ENCODE measurements at regions not wholly inside any gene's neighbourhood (a gene's known extent, or its start where the extent isn't known, plus 50 kb on each side); places are given as distances from the start of the nearest gene placed in this dataset.
"Not testable (repeated sequence)": the region's sequence is repeated elsewhere in the genome, so short reads cannot be mapped to it uniquely, and the experiment has no call there.

DNA sequence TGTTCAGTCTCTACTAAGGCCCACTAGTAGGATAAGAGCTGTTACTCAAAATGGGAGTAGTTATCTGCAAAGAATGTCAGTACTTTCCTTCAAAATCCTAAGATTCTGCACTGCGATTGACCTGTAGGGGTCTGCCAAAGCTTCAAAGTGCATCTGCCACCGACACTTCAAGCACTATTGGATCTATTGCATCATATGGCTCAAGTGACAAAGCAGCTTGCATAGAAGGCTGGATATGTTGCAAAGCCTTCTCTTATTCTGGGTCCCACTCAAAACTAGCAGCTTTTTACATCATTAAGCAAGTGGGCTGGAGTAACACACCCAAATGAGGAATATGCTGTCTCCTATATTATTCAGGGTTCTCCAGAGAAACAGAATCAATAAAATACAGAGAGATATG is 115.4 kb upstream of the EMCN start:
- no peak overlapping the region for H3K4me3 ChIP-seq (ENCODE audit: low read length)
- no peak for DNase-seq (ENCODE audit: low read depth)
- TF ChIP-seq, protein P1, sequence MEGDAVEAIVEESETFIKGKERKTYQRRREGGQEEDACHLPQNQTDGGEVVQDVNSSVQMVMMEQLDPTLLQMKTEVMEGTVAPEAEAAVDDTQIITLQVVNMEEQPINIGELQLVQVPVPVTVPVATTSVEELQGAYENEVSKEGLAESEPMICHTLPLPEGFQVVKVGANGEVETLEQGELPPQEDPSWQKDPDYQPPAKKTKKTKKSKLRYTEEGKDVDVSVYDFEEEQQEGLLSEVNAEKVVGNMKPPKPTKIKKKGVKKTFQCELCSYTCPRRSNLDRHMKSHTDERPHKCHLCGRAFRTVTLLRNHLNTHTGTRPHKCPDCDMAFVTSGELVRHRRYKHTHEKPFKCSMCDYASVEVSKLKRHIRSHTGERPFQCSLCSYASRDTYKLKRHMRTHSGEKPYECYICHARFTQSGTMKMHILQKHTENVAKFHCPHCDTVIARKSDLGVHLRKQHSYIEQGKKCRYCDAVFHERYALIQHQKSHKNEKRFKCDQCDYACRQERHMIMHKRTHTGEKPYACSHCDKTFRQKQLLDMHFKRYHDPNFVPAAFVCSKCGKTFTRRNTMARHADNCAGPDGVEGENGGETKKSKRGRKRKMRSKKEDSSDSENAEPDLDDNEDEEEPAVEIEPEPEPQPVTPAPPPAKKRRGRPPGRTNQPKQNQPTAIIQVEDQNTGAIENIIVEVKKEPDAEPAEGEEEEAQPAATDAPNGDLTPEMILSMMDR (conservative IDR thresholded peaks at IDR 0.05; ENCODE audit: low read depth, low read length) = no peak

DNA sequence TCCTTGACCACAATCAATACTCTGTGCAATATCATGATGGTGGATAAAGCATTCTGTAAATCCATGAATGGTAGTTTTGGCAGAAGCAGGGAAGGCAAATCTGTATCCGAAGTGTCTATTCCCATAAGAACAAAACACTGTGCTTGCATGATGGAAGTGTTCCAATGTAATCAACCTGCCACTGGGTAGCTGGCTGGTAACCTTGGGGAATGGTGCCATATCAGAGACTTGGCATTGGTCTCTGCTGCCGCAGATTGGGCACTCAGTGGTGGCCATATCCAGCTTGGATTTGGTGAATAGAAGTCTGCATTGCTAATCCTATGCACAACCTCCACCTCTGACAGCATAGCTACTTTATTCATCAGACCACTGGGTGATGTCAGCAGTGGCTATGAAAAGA is 114.3 kb upstream of the EMCN start:
- no peak overlapping the region for H3K4me3 ChIP-seq (ENCODE audit: low read length)
- DNase-seq (ENCODE audit: low read depth) = no peak
- TF ChIP-seq, protein P1 (conservative IDR thresholded peaks at IDR 0.05; ENCODE audit: low read depth, low read length) = no peak

DNA sequence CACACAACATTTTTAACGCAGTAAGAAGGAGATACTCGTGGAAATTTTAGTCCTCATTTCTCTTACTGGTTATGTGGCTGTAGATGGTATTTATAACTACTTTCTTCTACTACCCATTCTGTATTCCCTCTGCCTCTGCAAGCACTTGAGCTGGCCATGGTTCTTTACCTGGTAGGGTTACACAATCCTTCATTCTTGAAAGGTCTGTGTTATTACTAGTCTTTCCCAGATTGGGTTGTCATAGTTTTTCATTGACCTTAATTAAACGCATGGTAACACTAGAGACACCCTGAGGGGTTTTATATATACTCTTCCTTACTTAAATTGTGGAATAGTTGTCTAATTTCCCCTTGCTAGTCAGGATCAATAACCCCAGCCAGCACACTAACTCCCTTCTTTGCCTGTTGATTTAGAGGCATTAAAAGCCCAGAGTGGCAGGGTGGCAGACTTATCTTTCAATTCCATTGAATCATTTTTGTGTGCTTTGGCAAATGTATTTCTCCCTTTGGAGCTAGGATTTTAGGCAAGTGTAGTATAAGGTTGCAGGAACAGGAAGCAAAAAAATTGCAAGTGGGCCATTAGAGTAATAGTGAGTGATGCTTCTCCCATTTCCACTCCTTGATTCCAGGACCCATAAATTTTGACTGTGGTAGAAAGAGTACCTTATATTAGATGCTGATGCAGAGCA is 113.6 kb upstream of the EMCN start:
- no peak for DNase-seq (ENCODE audit: low read depth)
- TF ChIP-seq, protein P1 (conservative IDR thresholded peaks at IDR 0.05; ENCODE audit: low read depth, low read length) = no peak

DNA sequence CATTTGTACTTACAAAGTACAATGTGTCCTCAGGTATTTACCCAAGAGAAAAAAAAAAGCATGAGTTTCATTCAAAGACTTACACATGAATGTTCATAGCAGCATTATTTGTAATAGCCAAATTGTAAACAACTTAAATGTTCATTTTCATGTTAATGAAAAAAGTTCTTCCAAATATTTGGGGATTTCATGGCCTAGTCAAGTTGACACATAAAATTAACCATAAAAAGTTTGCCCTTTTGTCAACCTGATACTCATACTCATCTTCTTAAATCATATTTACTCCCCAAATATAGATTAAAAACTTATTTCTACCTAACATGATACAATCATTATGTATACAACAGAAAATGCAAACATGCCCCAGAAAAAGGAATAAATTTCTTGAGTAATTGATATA is 112.5 kb upstream of the EMCN start:
- DNase-seq (ENCODE audit: low read depth) = no peak
- TF ChIP-seq, protein P1 (conservative IDR thresholded peaks at IDR 0.05; ENCODE audit: low read depth, low read length) = no peak
- no peak overlapping the region for H3K4me3 ChIP-seq (ENCODE audit: low read length)

More for the DNA sequence above, 113.6 kb upstream of the EMCN start:
- H3K4me3 ChIP-seq (ENCODE audit: low read length) = no peak overlapping the region

DNA sequence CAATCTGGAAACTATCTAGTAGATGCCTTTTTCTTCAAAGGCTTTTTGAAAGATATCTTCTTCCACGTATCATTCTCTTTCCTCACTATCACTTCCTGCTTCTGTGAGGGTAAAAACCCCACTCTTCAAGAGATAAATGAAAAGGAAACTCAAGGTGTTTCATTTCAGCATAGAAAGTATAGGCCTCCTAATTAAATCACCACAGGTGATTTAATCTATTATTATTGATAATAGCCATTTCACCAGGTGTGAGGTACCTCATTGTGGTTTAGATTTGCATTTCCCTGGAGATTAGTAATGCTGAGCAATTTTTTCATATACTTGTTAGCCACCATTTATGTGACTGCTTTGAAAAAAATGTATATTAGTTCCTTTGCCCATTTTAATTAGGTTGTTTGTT is 92.0 kb upstream of the EMCN start:
- TF ChIP-seq, protein P1 (conservative IDR thresholded peaks at IDR 0.05; ENCODE audit: low read depth, low read length) = no peak
- no peak for DNase-seq (ENCODE audit: low read depth)
- no peak overlapping the region for H3K4me3 ChIP-seq (ENCODE audit: low read length)

DNA sequence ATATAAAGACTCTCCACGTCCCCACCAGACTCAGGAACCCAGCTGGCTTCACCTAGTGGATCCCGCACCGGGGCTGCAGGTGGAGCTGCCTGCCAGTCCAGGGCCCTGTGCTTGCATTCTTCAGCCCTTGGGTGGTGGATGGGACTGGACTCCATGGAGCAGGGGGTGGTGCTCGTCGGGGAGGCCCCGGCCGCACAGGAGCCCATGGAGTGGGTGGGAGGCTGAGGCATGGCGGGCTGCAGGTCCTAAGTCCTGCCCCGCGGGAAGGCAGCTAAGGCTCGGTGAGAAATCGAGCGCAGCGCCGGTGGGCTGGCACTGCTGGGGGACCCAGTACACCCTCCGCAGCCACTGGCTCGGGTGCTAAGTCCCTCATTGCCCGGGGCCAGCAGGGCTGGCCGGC is 90.8 kb upstream of the EMCN start:
- not testable (repeated sequence) for H3K4me3 ChIP-seq (ENCODE audit: low read length); DNase-seq (ENCODE audit: low read depth)

DNA sequence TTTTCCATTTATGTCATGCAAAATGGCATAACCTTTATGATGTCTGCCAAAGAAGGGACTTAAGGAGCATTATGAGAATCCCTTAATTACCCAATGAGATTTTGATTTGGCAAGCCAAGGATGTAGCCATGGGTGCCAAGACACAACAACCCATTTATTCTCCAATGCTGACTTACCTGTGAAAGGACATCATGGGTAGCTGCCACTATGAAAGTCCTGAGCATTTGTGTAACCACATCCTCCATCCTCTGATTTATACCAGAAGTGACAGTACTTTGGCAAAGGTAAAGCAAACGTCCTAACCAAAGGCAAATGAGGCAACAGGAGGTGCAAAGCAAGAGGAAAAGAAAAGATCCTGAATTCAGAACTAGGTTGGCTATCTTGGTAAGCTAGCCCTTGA is 87.3 kb upstream of the EMCN start:
- no peak for DNase-seq (ENCODE audit: low read depth)
- TF ChIP-seq, protein P1 (conservative IDR thresholded peaks at IDR 0.05; ENCODE audit: low read depth, low read length) = no peak
- no peak overlapping the region for H3K4me3 ChIP-seq (ENCODE audit: low read length)

All from retinal pigment epithelial cell (primary cell).